ENCODE measurements at regions not wholly inside any gene's neighbourhood (a gene's known extent, or its start where the extent isn't known, plus 50 kb on each side); places are given as distances from the start of the nearest gene placed in this dataset.
A peak's percentile ranks its signal among the peaks of the same experiment; 100 is the strongest.

GRCh38 chr3:40875581-40875980, 323.7 kb upstream of the CTNNB1 start:
- WGBS, 4 donors = 94 to 100% (median 97%) methylated on average over 1 of the region's 1 CpG

DNA sequence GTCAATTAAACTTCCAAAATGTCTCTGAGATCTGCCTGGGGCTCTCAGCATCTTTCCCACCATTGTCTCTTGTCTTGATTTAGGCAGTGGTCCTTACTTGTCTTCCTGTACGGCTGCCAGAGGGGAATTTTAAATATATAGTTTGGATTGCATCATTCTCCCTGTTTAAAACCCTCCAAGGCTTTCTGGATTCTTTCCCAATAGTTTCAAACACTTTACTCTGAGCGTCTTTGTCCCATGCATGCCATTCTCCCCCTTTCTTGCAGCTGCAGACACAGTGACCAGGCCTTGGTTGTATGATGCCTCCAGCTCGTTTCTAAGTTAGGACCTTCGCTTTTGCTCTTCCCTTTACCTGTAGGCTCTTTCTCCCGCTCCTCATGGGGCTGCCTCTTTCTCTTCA, 323.3 kb upstream of the CTNNB1 start:
- 88 to 95% (median 93%) methylated on average over 5 of the region's 5 CpGs for WGBS, 4 donors
- TF ChIP-seq POLR2A (IDR thresholded peaks at IDR 0.05) (no peak), CTCF (IDR thresholded peaks at IDR 0.05) (no peak)
- Histone ChIP-seq H3K27me3 (no peaks in the 10 kb centered on the region), H3K27ac (no peak overlapping the region), H3K4me3 (no peak overlapping the region), H3K36me3 (no peaks in the 10 kb centered on the region), H3K4me1 (peaks cover 4 to 41% (median 28%) of the 10 kb centered on the region in 12 donors), H3K9me3 (no peaks in the 10 kb centered on the region)
- no peak for ATAC-seq
- intact Hi-C loops (cut with DNase I) = loop anchor here in 6 of 10 donors (2.0 to 10.0 kb wide), 9 partner anchors 94 to 329 kb away; partner anchors contain the start of gene CTNNB1 (in 2 of the 6)
- no peak for DNase-seq

More at GRCh38 chr3:40875581-40875980, 323.7 kb upstream of the CTNNB1 start:
- Histone ChIP-seq H3K4me3 (no peak overlapping the region), H3K27ac (no peak overlapping the region), H3K9me3 (no peaks in the 10 kb centered on the region), H3K27me3 (no peaks in the 10 kb centered on the region), H3K4me1 (peaks cover 4 to 41% (median 28%) of the 10 kb centered on the region in 12 donors), H3K36me3 (no peaks in the 10 kb centered on the region)
- intact Hi-C loops (cut with DNase I) = loop anchor here in 6 of 10 donors (5.0 to 10.0 kb wide), 8 partner anchors 93 to 329 kb away; partner anchors contain the start of gene CTNNB1 (in 1 of the 6)
- DNase-seq (no peak), ATAC-seq (no peak)
- TF ChIP-seq CTCF (IDR thresholded peaks at IDR 0.05) (no peak), POLR2A (IDR thresholded peaks at IDR 0.05) (no peak)

- ATAC-seq = no peak
- WGBS, 4 donors = 97 to 100% (median 99%) methylated on average over 2 of the region's 2 CpGs
Observed at GRCh38 chr3:40876496-40876895, 322.8 kb upstream of the CTNNB1 start.

More at GRCh38 chr3:40876496-40876895, 322.8 kb upstream of the CTNNB1 start:
- H3K9me3 ChIP-seq = no peaks in the 10 kb centered on the region
- H3K27me3 ChIP-seq = no peaks in the 10 kb centered on the region
- no peak overlapping the region for H3K4me3 ChIP-seq
- H3K36me3 ChIP-seq = no peaks in the 10 kb centered on the region
- TF ChIP-seq POLR2A (IDR thresholded peaks at IDR 0.05) = no peak
- TF ChIP-seq CTCF (IDR thresholded peaks at IDR 0.05) = no peak
- H3K27ac ChIP-seq = peak overlapping the region in 3 of 12 donors; percentile 34 to 82 (median 74)
- H3K4me1 ChIP-seq = peaks cover 4 to 39% (median 28%) of the 10 kb centered on the region in 12 donors
- intact Hi-C loops (cut with DNase I) = loop anchor here in 6 of 10 donors (2.0 to 10.0 kb wide), 9 partner anchors 94 to 328 kb away; partner anchors contain the start of gene CTNNB1 (in 2 of the 6)
- no peak for DNase-seq

Measured in heart left ventricle (tissue), 16 donors.